ENCODE measurements at regions not wholly inside any gene's neighbourhood (a gene's known extent, or its start where the extent isn't known, plus 50 kb on each side); places are given as distances from the start of the nearest gene placed in this dataset.

DNA sequence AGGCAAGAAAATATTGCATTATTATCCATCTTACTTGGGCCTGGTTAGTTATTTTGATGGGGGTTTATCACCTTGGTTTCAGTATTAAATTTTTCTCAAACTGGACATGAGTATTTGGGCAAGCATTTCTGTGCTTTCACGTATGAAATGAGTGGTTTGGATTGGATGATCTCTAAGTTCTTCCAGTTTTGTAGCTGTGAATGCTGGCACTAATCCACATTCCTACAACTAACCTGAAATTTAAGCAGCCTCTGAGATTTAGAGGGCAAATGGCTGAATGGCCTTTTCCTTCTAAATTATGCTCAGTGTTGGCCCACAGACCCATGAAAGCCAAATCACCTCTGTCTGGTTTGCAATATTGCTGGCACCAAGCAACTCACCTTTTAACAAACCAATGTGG lies 475.0 kb upstream of the B3GALT2 start:
- H3K4me3 Mint-ChIP-seq: no peak overlapping the region
- H3K9me3 ChIP-seq (ENCODE audit: control insufficient read depth in 2 of 2, low read length in 2 of 2): no peaks in the 10 kb centered on the region
- H3K4me3 ChIP-seq (ENCODE audit: low read depth, low read length): no peak overlapping the region
- peaks cover 0 to 7% (median 0%) of the 10 kb centered on the region in 7 donors for H3K9me3 Mint-ChIP-seq
- no peaks in the 10 kb centered on the region for H3K27me3 ChIP-seq (ENCODE audit: control insufficient read depth, insufficient read depth, low read length)
- ATAC-seq (ENCODE audit: low read depth in 2 of 2) (no peak), DNase-seq (no peak)
- no peaks in the 10 kb centered on the region for H3K27me3 Mint-ChIP-seq
- H3K27ac ChIP-seq (ENCODE audit: insufficient read depth, low read length, poor library complexity, severe bottlenecking): no peak overlapping the region
- H3K4me1 Mint-ChIP-seq: peaks cover 16 to 24% (median 20%) of the 10 kb centered on the region in 4 donors
- H3K36me3 Mint-ChIP-seq: no peaks in the 10 kb centered on the region
- H3K36me3 ChIP-seq (ENCODE audit: control insufficient read depth, insufficient read depth, low read length): no peaks in the 10 kb centered on the region
- no peak overlapping the region for H3K27ac Mint-ChIP-seq
- H3K4me1 ChIP-seq (ENCODE audit: control insufficient read depth, insufficient read depth, low read length, poor library complexity, severe bottlenecking): peaks cover 2% of the 10 kb centered on the region

DNA sequence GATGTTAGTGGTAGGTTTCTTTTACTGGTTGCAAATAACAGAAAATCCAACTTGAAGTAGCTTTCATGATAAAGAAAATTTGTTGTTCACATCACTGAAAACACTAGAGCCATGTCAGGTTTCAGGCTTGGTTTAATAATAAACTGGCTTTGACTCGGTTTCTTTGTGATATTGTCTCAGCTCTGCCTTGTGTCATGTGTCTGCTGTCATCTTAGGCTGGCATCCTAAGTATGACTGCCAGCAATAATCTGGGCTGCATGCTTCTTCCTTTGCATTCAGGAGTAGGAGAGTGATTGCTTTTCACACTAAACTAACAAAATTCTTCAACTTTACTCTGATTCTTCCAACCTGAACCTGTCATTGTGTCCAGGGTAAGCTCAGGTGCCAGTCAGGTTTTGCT lies 474.0 kb upstream of the B3GALT2 start:
- no peaks in the 10 kb centered on the region for H3K9me3 ChIP-seq (ENCODE audit: control insufficient read depth in 2 of 2, low read length in 2 of 2)
- Mint-ChIP-seq H3K27me3 (no peaks in the 10 kb centered on the region), H3K4me3 (no peak overlapping the region), H3K4me1 (peaks cover 11 to 25% (median 14%) of the 10 kb centered on the region in 4 donors), H3K36me3 (no peaks in the 10 kb centered on the region), H3K27ac (no peak overlapping the region), H3K9me3 (peaks cover 0 to 7% (median 0%) of the 10 kb centered on the region in 7 donors)
- H3K4me1 ChIP-seq (ENCODE audit: control insufficient read depth, insufficient read depth, low read length, poor library complexity, severe bottlenecking): peaks cover 2% of the 10 kb centered on the region
- no peak overlapping the region for H3K27ac ChIP-seq (ENCODE audit: insufficient read depth, low read length, poor library complexity, severe bottlenecking)
- DNase-seq (no peak), ATAC-seq (ENCODE audit: low read depth in 2 of 2) (no peak)
- H3K4me3 ChIP-seq (ENCODE audit: low read depth, low read length): no peak overlapping the region
- no peaks in the 10 kb centered on the region for H3K36me3 ChIP-seq (ENCODE audit: control insufficient read depth, insufficient read depth, low read length)
- H3K27me3 ChIP-seq (ENCODE audit: control insufficient read depth, insufficient read depth, low read length): no peaks in the 10 kb centered on the region

DNA sequence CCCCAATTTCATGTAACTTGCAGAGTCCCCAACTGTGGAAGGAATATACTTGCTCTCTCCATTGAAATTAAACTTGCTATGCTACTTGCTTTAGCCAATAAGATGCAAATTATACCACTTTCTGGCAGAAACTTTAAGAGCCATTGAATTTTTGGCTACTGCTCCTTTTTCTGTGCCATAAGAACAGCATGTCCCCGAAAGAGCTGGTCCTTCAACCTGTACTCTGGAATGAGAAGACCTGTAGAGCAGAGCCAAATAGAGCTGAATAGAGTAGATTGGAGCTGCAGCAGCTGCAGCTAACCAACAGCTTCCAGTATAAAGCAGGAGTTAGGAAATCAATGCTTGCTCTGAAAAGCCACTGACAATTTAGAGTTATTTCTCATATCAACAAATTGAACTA lies 472.3 kb upstream of the B3GALT2 start:
- peaks cover 2% of the 10 kb centered on the region for H3K4me1 ChIP-seq (ENCODE audit: control insufficient read depth, insufficient read depth, low read length, poor library complexity, severe bottlenecking)
- Mint-ChIP-seq H3K36me3 (peaks cover 5% of the 10 kb centered on the region), H3K27me3 (no peaks in the 10 kb centered on the region), H3K27ac (no peak overlapping the region), H3K4me3 (no peak overlapping the region), H3K9me3 (peaks cover 0 to 15% (median 7%) of the 10 kb centered on the region in 7 donors), H3K4me1 (peaks cover 6 to 17% (median 9%) of the 10 kb centered on the region in 4 donors)
- no peaks in the 10 kb centered on the region for H3K36me3 ChIP-seq (ENCODE audit: control insufficient read depth, insufficient read depth, low read length)
- DNase-seq (no peak), ATAC-seq (ENCODE audit: low read depth in 2 of 2) (no peak)
- H3K9me3 ChIP-seq (ENCODE audit: control insufficient read depth in 2 of 2, low read length in 2 of 2): peaks cover 4 to 12% of the 10 kb centered on the region in 2 experiments
- H3K4me3 ChIP-seq (ENCODE audit: low read depth, low read length): no peak overlapping the region
- no peaks in the 10 kb centered on the region for H3K27me3 ChIP-seq (ENCODE audit: control insufficient read depth, insufficient read depth, low read length)
- H3K27ac ChIP-seq (ENCODE audit: insufficient read depth, low read length, poor library complexity, severe bottlenecking): no peak overlapping the region

DNA sequence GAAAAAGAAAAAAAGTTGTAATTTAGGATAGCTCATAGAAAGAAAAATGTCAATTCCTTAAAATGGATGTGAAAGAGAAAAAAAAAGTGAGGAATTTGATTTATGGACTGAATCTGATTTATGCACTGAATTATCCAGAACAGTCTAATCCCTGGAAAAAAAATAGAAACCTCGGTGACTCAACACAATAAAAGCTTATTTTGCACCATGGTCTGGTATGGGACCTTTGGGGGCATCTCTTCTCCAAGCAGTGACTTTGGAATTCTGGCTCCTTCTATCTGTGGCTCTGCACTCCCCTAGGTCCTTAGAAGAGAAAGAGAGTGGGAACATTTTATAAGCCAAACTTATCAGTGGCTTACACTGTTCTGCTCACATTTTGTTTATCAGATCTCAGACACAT lies 471.7 kb upstream of the B3GALT2 start:
- peaks cover 7% of the 10 kb centered on the region for H3K36me3 Mint-ChIP-seq
- Histone ChIP-seq H3K4me3 (ENCODE audit: low read depth, low read length) (no peak overlapping the region), H3K27ac (ENCODE audit: insufficient read depth, low read length, poor library complexity, severe bottlenecking) (no peak overlapping the region), H3K4me1 (ENCODE audit: control insufficient read depth, insufficient read depth, low read length, poor library complexity, severe bottlenecking) (peaks cover 2% of the 10 kb centered on the region), H3K36me3 (ENCODE audit: control insufficient read depth, insufficient read depth, low read length) (no peaks in the 10 kb centered on the region), H3K9me3 (ENCODE audit: control insufficient read depth in 2 of 2, low read length in 2 of 2) (peaks cover 7 to 15% of the 10 kb centered on the region in 2 experiments), H3K27me3 (ENCODE audit: control insufficient read depth, insufficient read depth, low read length) (no peaks in the 10 kb centered on the region)
- ATAC-seq (ENCODE audit: low read depth in 2 of 2) (no peak), DNase-seq (no peak)
- no peak overlapping the region for H3K4me3 Mint-ChIP-seq
- H3K4me1 Mint-ChIP-seq: peaks cover 3 to 15% (median 4%) of the 10 kb centered on the region in 4 donors
- H3K27ac Mint-ChIP-seq: no peak overlapping the region
- H3K9me3 Mint-ChIP-seq: peaks cover 0 to 16% (median 9%) of the 10 kb centered on the region in 7 donors
- H3K27me3 Mint-ChIP-seq: no peaks in the 10 kb centered on the region

DNA sequence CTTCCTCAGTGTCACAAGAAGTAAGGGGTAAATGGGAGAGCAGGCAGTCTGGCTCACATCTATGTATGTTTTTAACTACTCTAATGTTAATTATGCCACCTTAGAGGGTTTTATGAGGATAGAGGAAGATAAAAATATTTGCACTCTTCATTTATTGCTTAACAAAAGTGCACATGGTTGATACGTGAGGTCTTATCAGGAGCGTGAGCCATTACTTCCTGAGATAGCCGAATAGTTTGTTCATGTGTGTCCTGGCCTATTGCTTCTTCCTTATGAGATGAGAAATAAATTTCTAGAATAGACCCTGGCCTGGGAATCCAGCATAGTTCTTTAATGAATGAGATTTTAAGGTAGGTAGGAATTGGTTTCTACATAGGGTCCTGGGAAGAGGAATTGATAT lies 471.1 kb upstream of the B3GALT2 start:
- Mint-ChIP-seq H3K36me3 (peaks cover 7% of the 10 kb centered on the region), H3K4me1 (peaks cover 0 to 15% (median 2%) of the 10 kb centered on the region in 4 donors), H3K4me3 (no peak overlapping the region), H3K27me3 (no peaks in the 10 kb centered on the region), H3K9me3 (peaks cover 0 to 16% (median 9%) of the 10 kb centered on the region in 7 donors), H3K27ac (no peak overlapping the region)
- Histone ChIP-seq H3K27me3 (ENCODE audit: control insufficient read depth, insufficient read depth, low read length) (no peaks in the 10 kb centered on the region), H3K4me3 (ENCODE audit: low read depth, low read length) (no peak overlapping the region), H3K27ac (ENCODE audit: insufficient read depth, low read length, poor library complexity, severe bottlenecking) (no peak overlapping the region), H3K9me3 (ENCODE audit: control insufficient read depth in 2 of 2, low read length in 2 of 2) (peaks cover 7 to 15% of the 10 kb centered on the region in 2 experiments), H3K36me3 (ENCODE audit: control insufficient read depth, insufficient read depth, low read length) (no peaks in the 10 kb centered on the region), H3K4me1 (ENCODE audit: control insufficient read depth, insufficient read depth, low read length, poor library complexity, severe bottlenecking) (peaks cover 2% of the 10 kb centered on the region)
- no peak for DNase-seq
- ATAC-seq (ENCODE audit: low read depth in 2 of 2): no peak

DNA sequence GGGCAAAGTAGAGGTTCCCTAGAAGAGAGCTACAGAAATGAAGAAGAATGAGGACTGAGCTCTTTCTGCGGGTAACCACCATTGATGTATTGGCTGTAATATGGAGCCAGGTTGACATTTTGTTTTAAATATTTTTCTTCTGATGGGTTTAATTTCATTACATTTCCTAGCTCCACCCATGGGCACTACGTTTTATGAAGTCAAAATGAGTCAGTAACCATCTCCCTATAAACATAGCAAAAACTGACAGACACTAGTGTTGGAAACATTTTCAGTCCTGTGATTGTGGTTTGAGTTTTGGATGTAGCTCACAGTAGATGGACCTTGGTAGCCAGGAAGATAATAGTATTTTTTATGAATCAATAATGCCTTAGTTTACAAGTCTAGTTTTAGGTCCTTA lies 470.4 kb upstream of the B3GALT2 start:
- Mint-ChIP-seq H3K36me3 (peaks cover 7% of the 10 kb centered on the region), H3K27me3 (no peaks in the 10 kb centered on the region), H3K4me1 (peaks cover 0 to 10% (median 2%) of the 10 kb centered on the region in 4 donors), H3K4me3 (no peak overlapping the region), H3K9me3 (peaks cover 0 to 20% (median 9%) of the 10 kb centered on the region in 7 donors), H3K27ac (no peak overlapping the region)
- DNase-seq (no peak), ATAC-seq (ENCODE audit: low read depth in 2 of 2) (no peak)
- Histone ChIP-seq H3K9me3 (ENCODE audit: control insufficient read depth in 2 of 2, low read length in 2 of 2) (peaks cover 7 to 15% of the 10 kb centered on the region in 2 experiments), H3K4me3 (ENCODE audit: low read depth, low read length) (no peak overlapping the region), H3K27ac (ENCODE audit: insufficient read depth, low read length, poor library complexity, severe bottlenecking) (no peak overlapping the region), H3K27me3 (ENCODE audit: control insufficient read depth, insufficient read depth, low read length) (no peaks in the 10 kb centered on the region), H3K4me1 (ENCODE audit: control insufficient read depth, insufficient read depth, low read length, poor library complexity, severe bottlenecking) (peaks cover 2% of the 10 kb centered on the region), H3K36me3 (ENCODE audit: control insufficient read depth, insufficient read depth, low read length) (no peaks in the 10 kb centered on the region)

DNA sequence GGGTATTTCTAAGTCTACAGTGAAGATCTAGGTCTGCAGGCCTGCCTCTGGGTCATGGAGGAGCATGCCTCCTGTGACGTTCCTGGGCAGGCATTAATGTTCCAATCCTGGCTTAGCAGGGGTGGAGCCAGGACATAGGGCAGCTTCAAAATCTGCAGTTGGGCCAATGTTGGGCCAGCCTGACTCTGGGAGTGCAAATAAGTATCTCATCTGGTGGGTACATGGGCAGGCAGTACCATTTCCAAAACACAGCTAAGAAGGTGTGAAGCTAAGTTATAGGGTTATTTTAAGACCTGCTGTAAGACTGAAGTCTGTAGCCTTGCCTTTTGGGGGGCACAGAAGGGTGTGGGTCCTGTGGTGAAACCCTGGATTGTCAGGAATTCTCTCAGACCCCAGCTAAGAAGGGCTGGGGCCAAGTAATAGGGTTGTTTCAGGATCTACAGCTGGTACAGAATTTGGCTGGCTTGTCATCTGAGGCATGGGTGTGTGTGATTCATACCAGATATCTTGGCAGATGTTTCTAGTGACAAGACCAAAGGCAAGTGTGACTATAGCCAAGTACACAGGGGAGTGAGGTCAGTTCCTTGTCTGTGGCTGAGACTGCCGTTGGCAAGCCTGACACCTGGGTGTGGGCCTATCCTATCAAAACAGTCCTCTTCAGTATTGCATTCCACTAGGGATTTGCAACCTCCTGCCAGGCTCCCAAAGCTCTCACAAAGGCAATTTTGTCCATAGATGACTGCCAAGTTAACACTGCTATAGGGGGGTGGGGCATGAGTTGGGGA lies 468.7 kb upstream of the B3GALT2 start:
- Histone ChIP-seq H3K36me3 (ENCODE audit: control insufficient read depth, insufficient read depth, low read length) (no peaks in the 10 kb centered on the region), H3K9me3 (ENCODE audit: control insufficient read depth in 2 of 2, low read length in 2 of 2) (peaks cover 7 to 25% of the 10 kb centered on the region in 2 experiments), H3K4me1 (ENCODE audit: control insufficient read depth, insufficient read depth, low read length, poor library complexity, severe bottlenecking) (no peaks in the 10 kb centered on the region), H3K27ac (ENCODE audit: insufficient read depth, low read length, poor library complexity, severe bottlenecking) (no peak overlapping the region), H3K4me3 (ENCODE audit: low read depth, low read length) (no peak overlapping the region), H3K27me3 (ENCODE audit: control insufficient read depth, insufficient read depth, low read length) (no peaks in the 10 kb centered on the region)
- peaks cover 0 to 23% (median 11%) of the 10 kb centered on the region in 7 donors for H3K9me3 Mint-ChIP-seq
- peaks cover 0 to 10% (median under 1%) of the 10 kb centered on the region in 4 donors for H3K4me1 Mint-ChIP-seq
- peaks cover 7% of the 10 kb centered on the region for H3K36me3 Mint-ChIP-seq
- DNase-seq: no peak
- H3K27ac Mint-ChIP-seq: no peak overlapping the region
- H3K27me3 Mint-ChIP-seq: no peaks in the 10 kb centered on the region
- no peak for ATAC-seq (ENCODE audit: low read depth in 2 of 2)
- no peak overlapping the region for H3K4me3 Mint-ChIP-seq

DNA sequence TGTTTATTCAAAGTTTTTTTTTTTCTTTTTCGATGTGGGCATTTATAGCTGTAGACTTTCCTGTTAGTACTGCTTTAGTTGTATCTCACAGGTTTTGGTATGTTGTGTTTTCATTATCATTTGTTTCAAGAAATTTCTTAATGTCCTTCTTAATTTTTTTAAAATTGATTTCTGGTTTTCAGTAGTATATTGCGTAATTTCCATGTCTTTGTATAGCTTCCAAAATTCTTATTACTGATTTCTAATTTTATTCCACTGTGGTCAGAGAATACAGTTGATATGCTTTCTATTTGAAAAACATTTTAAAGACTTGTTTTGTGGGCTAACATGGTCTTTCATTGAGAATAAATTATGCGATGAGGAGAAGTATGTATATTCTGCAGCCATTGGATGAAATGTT lies 463.2 kb upstream of the B3GALT2 start:
- H3K27ac Mint-ChIP-seq: no peak overlapping the region
- no peak overlapping the region for H3K4me3 Mint-ChIP-seq
- Histone ChIP-seq H3K36me3 (ENCODE audit: control insufficient read depth, insufficient read depth, low read length) (no peaks in the 10 kb centered on the region), H3K27ac (ENCODE audit: insufficient read depth, low read length, poor library complexity, severe bottlenecking) (no peak overlapping the region), H3K4me1 (ENCODE audit: control insufficient read depth, insufficient read depth, low read length, poor library complexity, severe bottlenecking) (no peaks in the 10 kb centered on the region), H3K27me3 (ENCODE audit: control insufficient read depth, insufficient read depth, low read length) (no peaks in the 10 kb centered on the region), H3K4me3 (ENCODE audit: low read depth, low read length) (no peak overlapping the region), H3K9me3 (ENCODE audit: control insufficient read depth in 2 of 2, low read length in 2 of 2) (peaks cover 7 to 22% of the 10 kb centered on the region in 2 experiments)
- peaks cover 7% of the 10 kb centered on the region for H3K36me3 Mint-ChIP-seq
- no peak for ATAC-seq (ENCODE audit: low read depth in 2 of 2)
- peaks cover 3 to 17% (median 8%) of the 10 kb centered on the region in 4 donors for H3K4me1 Mint-ChIP-seq
- peaks cover 10 to 50% (median 14%) of the 10 kb centered on the region in 7 donors for H3K9me3 Mint-ChIP-seq
- no peak for DNase-seq
- peaks cover 6% of the 10 kb centered on the region for H3K27me3 Mint-ChIP-seq

Measured in CD4-positive, CD25-positive, alpha-beta regulatory T cell (primary cell).